T follicular helper cell (primary cell): ENCODE measurements at regions not wholly inside any gene's neighbourhood (a gene's known extent, or its start where the extent isn't known, plus 50 kb on each side); places are given as distances from the start of the nearest gene placed in this dataset.
"Not testable (repeated sequence)": the region's sequence is repeated elsewhere in the genome, so short reads cannot be mapped to it uniquely, and the experiment has no call there.

ENCODE experiments used
- DNase-seq: peaks from one replicate; pipeline ENCODE4 v3.0.0-alpha.2; 2020; ENCODE audit warnings: low read depth

- DNase-seq: no peak
Observed at GRCh38 chr9:110025551-110026170, 182.3 kb downstream of the C9orf152 start.

GRCh38 chr9:110027671-110028081 is 180.3 kb downstream of the C9orf152 start:
- no peak for DNase-seq

GRCh38 chr9:110028271-110028670 is 179.7 kb downstream of the C9orf152 start:
- no peak for DNase-seq

DNA sequence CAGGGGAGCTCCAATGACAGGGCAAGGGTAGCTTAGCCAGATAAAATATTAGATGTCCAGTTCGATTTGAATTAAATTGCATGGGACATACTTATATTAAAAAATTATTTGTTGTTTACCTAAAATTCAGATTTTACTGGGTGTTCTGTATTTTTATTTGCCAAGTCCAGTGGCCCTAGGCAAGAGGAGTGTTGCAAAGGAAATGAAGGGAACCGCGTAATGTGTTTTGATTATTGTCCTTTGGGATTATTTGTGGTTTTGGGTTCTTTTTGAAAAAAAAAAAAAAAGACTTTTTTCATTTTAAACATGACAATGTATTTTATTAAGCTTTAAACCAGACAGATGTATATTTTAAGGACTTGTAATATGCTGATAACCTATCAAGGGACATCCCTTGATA is 179.3 kb downstream of the C9orf152 start:
- no peak for DNase-seq

DNA sequence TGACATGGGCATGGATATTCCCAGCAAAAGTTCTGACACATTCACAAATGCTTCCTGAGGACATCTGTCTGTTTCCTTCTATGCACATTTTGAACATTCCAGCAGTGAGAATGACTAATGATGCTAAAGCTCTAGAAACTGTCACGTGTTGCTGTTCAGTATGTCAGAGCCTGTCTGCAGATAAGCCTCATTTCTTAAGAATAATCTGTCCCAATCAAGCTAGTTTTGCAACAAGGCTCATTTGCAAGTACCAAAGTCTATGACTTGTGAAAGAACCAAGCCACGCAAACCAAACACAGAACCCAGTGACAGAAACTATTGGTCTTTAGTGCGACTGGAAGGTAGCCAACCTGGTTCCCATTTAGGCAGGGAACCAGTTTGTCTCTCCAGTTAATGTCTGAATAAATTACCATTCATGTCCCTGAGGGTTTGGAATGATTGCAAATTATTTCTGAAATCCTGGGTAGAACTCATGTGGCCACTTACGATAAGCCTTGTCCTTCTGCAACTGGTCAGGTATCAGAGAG is 178.5 kb downstream of the C9orf152 start:
- DNase-seq: no peak

GRCh38 chr9:110029956-110030480 is 177.9 kb downstream of the C9orf152 start:
- DNase-seq: no peak

GRCh38 chr9:110030632-110031031 is 177.3 kb downstream of the C9orf152 start:
- no peak for DNase-seq

GRCh38 chr9:110031511-110032173 is 176.3 kb downstream of the C9orf152 start:
- DNase-seq: no peak

DNA sequence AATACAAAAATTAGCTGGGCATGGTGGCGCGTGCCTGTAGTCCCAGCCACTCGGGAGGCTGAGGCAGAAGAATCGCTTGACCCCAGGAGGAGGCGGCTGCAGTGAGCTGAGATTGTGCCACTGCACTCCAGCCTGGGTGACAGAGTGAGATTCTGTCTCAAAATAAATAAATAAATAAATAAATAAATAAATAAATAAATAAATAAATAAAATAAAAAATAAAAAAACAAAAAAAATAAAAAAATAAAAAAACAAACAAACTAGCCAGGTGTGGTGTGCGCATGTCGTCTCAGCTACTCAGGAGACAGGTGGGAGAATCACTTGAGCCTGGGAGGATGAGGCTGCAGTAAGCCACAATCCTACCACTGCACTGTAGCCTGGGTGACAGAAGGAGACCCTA is 175.4 kb downstream of the C9orf152 start:
- DNase-seq: not testable (repeated sequence)

DNA sequence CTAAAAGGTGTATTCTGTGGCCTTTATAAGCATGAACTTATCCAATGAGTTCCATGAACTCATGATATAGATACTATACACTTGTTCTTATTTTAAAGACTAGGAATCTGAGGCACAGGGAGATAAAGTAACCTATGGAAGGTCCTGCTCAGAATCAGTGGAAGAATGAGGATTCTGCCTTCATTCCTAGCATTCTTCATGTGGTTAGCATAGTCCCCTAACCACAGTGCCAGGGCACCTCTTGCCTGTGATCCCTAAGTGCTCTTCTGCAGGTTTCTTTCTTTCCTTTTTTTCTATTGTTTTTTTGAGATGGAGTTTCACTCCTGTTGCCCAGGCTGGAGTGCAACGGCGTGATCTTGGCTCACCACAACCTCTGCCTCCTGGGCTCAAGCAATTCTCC is 174.1 kb downstream of the C9orf152 start:
- no peak for DNase-seq

DNA sequence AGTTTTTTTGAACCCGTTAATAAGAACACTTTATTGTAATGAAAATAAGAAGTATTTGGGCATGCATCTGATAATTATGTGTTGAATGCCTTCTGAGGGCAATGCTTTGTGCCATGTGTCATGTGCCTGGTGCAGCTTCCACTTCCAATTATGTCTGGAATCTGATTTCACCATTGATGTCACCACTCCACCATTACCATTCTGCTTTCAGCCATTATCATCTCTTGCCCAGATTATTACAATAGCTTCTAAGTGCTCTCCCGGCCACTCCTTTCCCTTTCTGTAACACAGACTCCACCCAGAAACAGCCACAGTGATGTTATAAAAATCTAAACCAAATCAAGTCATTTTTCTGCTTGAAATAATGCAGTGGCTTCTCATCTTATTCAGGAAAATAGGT is 171.7 kb downstream of the C9orf152 start:
- DNase-seq: no peak

GRCh38 chr9:110040788-110041187 is 167.2 kb downstream of the C9orf152 start:
- no peak for DNase-seq

GRCh38 chr9:110041452-110041851 is 166.5 kb downstream of the C9orf152 start:
- DNase-seq: no peak

- no peak for DNase-seq
Observed at GRCh38 chr9:110047232-110047954, 160.6 kb downstream of the C9orf152 start.

DNA sequence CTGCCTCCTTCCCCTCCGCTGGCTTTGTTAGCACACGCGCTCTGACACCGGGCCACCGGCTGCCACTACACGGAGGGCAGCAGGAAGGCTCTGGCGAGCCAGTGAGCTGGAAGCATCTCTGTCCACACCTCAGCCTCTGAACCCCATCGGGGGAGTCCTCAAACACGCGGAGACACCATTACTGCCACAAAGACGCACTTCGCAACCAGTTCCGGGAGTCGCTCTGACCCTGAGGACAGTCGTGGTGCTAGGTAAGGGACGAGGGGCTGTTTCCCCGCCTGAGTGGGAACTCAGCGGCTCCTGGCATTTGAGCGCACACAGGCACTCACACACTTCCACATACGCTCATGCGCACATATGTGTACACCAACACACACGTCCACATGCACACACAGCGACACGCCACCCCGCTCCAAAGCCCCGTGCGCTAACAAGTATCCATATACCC is 160.0 kb downstream of the C9orf152 start:
- no peak for DNase-seq

- peak; percentile 61 for DNase-seq
Observed at GRCh38 chr9:110048403-110048975, 159.5 kb downstream of the C9orf152 start.

- no peak for DNase-seq
Observed at GRCh38 chr9:110048976-110049698, 158.8 kb downstream of the C9orf152 start.

- DNase-seq: no peak
Observed at GRCh38 chr9:110049699-110050450, 158.1 kb downstream of the C9orf152 start.

DNA sequence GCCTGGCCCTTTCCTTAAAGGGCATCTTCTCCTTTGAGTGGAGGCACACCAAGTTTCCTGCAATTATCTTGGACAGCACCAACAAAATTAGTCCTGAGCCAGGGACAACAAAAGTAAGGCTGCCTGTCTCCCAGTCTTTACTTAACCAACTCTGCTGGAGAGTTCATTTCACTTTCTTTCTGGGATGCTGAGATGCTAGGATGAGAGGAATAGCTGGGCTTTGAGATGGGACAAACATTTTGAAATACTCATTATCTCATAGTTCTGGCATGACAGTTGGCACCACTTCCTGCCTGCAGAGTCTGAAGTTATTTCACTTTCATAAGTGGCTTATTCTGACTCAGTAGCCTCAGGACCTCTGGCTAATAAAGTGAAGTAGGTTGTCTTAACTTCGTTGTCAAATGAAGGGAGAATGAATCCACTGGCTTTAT is 157.0 kb downstream of the C9orf152 start:
- no peak for DNase-seq

DNA sequence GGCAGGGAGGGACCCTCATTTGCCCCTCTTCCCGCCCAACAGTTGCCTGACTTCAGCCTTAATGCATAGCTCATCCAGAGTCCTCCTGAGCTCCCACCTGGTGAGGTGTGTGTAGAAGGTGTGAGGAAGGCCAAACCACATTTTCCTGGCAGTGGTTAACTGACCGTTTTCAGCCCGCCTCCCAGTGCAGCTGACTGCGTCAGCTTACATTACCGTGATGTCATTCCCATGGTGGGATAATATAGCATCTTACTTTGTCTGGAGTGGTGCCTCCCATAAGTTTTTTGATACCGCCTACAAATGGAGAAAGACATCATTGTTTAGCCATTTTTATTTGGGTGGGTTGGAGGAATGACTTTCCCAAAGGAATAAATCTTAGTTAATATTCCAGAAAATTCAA is 151.9 kb downstream of the C9orf152 start:
- DNase-seq: no peak
